ENCODE measurements at regions not wholly inside any gene's neighbourhood (a gene's known extent, or its start where the extent isn't known, plus 50 kb on each side); places are given as distances from the start of the nearest gene placed in this dataset.
"Not testable (repeated sequence)": the region's sequence is repeated elsewhere in the genome, so short reads cannot be mapped to it uniquely, and the experiment has no call there.

DNA sequence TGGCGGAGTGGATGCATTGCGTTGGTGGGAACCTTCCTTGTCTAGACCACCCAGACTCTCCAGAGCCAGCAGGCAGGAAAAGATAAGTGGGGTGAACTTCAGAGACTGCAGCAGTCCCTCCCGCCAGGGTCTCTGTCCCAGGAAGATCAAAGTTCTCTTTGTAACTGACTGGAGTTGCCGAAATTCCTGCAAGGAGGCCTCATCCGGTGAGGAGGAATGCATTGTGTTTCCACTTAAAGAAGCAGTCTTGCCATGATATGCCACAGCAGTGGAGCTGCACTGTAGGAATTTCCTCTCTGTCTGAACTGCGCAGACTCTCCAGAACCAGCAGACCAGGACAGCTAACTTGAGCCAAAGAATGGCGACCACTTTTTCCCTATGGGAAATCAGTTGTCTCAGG lies 1190.4 kb downstream of the TECRL start:
- Histone ChIP-seq H3K9me3 (no peaks in the 10 kb centered on the region), H3K4me1 (no peaks in the 10 kb centered on the region), H3K27me3 (ENCODE audit: low read depth) (no peaks in the 10 kb centered on the region), H3K36me3 (no peaks in the 10 kb centered on the region), H3K27ac (no peak overlapping the region), H3K4me3 (no peak overlapping the region)
- no peak for DNase-seq
- no peak for ATAC-seq
- TF ChIP-seq, protein P1, sequence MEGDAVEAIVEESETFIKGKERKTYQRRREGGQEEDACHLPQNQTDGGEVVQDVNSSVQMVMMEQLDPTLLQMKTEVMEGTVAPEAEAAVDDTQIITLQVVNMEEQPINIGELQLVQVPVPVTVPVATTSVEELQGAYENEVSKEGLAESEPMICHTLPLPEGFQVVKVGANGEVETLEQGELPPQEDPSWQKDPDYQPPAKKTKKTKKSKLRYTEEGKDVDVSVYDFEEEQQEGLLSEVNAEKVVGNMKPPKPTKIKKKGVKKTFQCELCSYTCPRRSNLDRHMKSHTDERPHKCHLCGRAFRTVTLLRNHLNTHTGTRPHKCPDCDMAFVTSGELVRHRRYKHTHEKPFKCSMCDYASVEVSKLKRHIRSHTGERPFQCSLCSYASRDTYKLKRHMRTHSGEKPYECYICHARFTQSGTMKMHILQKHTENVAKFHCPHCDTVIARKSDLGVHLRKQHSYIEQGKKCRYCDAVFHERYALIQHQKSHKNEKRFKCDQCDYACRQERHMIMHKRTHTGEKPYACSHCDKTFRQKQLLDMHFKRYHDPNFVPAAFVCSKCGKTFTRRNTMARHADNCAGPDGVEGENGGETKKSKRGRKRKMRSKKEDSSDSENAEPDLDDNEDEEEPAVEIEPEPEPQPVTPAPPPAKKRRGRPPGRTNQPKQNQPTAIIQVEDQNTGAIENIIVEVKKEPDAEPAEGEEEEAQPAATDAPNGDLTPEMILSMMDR (IDR thresholded peaks at IDR 0.05), result no peak
- intact Hi-C loops (cut with DNase I), result no loop called here

DNA sequence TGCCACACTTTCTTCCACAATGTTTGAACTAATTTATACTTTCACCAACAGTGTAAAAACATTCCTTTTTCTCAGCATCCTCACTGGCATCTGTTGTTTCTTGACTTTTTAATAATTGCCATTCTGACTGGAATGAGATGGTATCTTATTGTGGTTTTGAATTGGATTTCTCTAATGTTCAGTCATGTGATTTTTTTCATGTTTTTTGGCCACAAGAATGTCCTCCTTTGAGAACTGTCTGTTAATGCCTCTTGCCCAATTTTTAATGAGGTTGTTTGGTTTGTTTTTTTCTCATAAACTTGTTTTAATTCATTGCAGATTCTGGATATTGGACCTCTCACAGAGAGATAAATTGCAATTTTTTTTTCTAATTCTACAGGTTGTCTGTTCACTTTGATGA lies 1195.2 kb downstream of the TECRL start:
- no peaks in the 10 kb centered on the region for H3K27me3 ChIP-seq (ENCODE audit: low read depth)
- ATAC-seq, result no peak
- no peaks in the 10 kb centered on the region for H3K9me3 ChIP-seq
- DNase-seq, result no peak
- no peak overlapping the region for H3K27ac ChIP-seq
- H3K36me3 ChIP-seq, result no peaks in the 10 kb centered on the region
- TF ChIP-seq, protein P1 (IDR thresholded peaks at IDR 0.05), result no peak
- intact Hi-C loops (cut with DNase I), result no loop called here
- H3K4me1 ChIP-seq, result no peaks in the 10 kb centered on the region
- H3K4me3 ChIP-seq, result no peak overlapping the region

DNA sequence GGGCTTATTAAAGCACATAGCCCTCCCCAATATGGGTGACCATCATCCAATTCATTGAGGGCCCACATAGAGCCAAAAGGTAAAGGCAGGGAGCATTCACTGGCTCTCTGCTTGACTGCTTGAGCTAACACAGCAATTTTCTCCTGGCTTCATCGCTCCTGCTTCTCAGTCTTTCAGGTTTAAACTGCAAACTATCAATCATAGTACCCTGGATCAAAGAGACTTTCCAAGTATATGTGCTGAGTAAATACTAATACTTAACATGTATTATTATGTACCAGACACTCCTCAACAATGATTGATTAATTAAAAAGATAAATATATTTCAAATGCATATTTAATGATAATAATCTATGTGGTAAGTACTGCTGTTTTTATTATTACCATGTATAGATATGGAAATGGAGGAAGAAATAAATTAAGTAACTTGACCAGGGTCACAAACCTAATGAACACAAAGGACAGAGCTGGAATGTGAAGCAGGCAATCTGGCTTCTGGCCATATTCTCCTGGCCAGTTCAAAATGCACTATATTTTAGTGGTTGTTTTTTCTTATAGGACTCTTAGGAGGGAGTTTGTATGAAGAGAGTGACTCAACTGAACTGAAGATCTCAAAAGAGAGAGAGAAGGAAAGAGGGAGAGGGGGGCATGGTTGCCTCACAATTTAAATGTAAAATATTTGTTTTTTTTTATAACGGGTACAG lies 1197.3 kb downstream of the TECRL start:
- Histone ChIP-seq H3K4me1 (no peaks in the 10 kb centered on the region), H3K27ac (no peak overlapping the region), H3K4me3 (no peak overlapping the region), H3K9me3 (peaks cover 4% of the 10 kb centered on the region), H3K36me3 (no peaks in the 10 kb centered on the region), H3K27me3 (ENCODE audit: low read depth) (no peaks in the 10 kb centered on the region)
- intact Hi-C loops (cut with DNase I), result no loop called here
- DNase-seq (no peak), ATAC-seq (no peak)
- TF ChIP-seq, protein P1 (IDR thresholded peaks at IDR 0.05), result no peak

DNA sequence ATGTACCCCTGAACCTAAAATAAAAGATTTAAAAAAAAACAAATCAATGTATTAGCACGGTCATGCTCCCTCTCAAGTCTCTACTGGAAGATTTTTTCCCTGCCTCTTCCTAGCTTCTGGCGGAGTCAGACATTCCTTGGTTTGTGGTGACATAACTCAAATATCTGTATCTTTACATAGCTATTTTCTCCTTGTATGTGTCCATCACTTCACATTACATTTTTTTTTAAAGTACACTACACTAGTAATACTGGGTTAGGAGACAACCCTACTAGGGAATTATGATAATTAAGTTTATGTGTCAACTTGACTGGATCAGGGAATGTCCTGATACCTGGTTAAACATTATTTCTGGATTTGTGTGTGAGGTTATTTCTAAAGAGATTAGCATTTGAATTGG lies 1197.9 kb downstream of the TECRL start:
- DNase-seq (no peak), ATAC-seq (no peak)
- H3K4me1 ChIP-seq, result no peaks in the 10 kb centered on the region
- no peak overlapping the region for H3K4me3 ChIP-seq
- TF ChIP-seq, protein P1 (IDR thresholded peaks at IDR 0.05), result no peak
- no peaks in the 10 kb centered on the region for H3K27me3 ChIP-seq (ENCODE audit: low read depth)
- intact Hi-C loops (cut with DNase I), result no loop called here
- H3K36me3 ChIP-seq, result no peaks in the 10 kb centered on the region
- H3K9me3 ChIP-seq, result peaks cover 4% of the 10 kb centered on the region
- H3K27ac ChIP-seq, result no peak overlapping the region

DNA sequence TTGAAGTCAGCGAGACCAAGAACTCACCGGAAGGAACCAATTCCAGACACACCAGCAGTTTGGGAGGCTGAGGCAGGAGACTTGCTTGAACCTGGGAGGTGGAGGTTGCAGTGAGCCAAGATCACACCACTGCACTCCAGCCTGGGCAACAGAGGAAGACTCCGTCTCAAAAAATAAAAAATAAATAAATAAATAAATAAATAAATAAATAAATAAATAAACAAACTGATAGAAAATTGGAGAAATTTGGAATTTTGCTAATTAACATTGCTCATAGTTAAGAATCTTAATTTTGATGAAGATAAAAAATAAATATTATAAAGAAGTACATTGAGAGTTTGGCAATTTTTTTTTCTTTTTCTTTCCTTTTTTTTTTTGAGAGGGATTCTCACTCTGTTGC lies 1216.2 kb downstream of the TECRL start:
- H3K36me3 ChIP-seq; ATAC-seq; H3K4me1 ChIP-seq; H3K27me3 ChIP-seq (ENCODE audit: low read depth); H3K27ac ChIP-seq; intact Hi-C loops (cut with DNase I); H3K9me3 ChIP-seq; DNase-seq; H3K4me3 ChIP-seq: not testable (repeated sequence)

DNA sequence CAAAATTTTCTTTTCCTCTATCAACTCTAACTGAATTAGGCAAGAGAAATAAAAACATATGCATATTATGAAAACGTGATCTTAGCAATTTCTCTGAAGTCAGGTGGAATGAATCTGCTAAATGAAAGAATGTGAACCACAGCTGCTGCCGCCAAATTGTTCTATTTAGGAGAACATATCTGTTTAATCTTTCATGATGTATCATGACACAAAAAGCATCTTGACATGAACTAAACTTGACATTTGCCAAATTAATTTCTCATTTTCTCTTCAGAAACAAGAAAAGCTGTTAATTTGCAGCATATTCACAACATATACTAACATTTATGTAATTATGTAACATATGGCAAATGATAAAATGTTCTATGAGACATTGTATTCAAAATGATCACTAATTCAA lies 1237.9 kb downstream of the TECRL start:
- ATAC-seq, result no peak
- Histone ChIP-seq H3K9me3 (no peaks in the 10 kb centered on the region), H3K27ac (no peak overlapping the region), H3K4me1 (no peaks in the 10 kb centered on the region), H3K27me3 (ENCODE audit: low read depth) (no peaks in the 10 kb centered on the region), H3K4me3 (no peak overlapping the region), H3K36me3 (no peaks in the 10 kb centered on the region)
- TF ChIP-seq, protein P1 (IDR thresholded peaks at IDR 0.05), result no peak
- intact Hi-C loops (cut with DNase I), result no loop called here
- no peak for DNase-seq

All from lower lobe of right lung (tissue), 2 donors.